NK-92 treated with Interleukin-12 subunit alpha and Interleukin-12 subunit beta, amount 100 ng/mL, for 24 hours (cell line): ENCODE measurements at regions not wholly inside any gene's neighbourhood (a gene's known extent, or its start where the extent isn't known, plus 50 kb on each side); places are given as distances from the start of the nearest gene placed in this dataset.
"Not testable (repeated sequence)": the region's sequence is repeated elsewhere in the genome, so short reads cannot be mapped to it uniquely, and the experiment has no call there.

ENCODE experiments used
- DNase-seq: peaks from one replicate; lab custom pipeline; 2025; lab: John Stamatoyannopoulos, UW

- DNase-seq: no peak
Observed at GRCh38 chr1:70490153-70490552, 79.1 kb downstream of the CTH start.

- no peak for DNase-seq
Observed at GRCh38 chr1:70495370-70495769, 84.3 kb downstream of the CTH start.

GRCh38 chr1:70496181-70496580 lies 85.1 kb downstream of the CTH start:
- no peak for DNase-seq

- no peak for DNase-seq
Observed at GRCh38 chr1:70497152-70497551, 86.1 kb downstream of the CTH start.

- no peak for DNase-seq
Observed at GRCh38 chr1:70498666-70499065, 87.6 kb downstream of the CTH start.

GRCh38 chr1:70499695-70500094 lies 88.6 kb downstream of the CTH start:
- peak; percentile 13 for DNase-seq

GRCh38 chr1:70503358-70503757 lies 92.3 kb downstream of the CTH start:
- DNase-seq: no peak

GRCh38 chr1:70504176-70504820 lies 93.2 kb downstream of the CTH start:
- no peak for DNase-seq

- DNase-seq: no peak
Observed at GRCh38 chr1:70504821-70505193, 93.7 kb downstream of the CTH start.

GRCh38 chr1:70507991-70508390 lies 96.9 kb downstream of the CTH start:
- DNase-seq: not testable (repeated sequence)

GRCh38 chr1:70509996-70510876 lies 99.2 kb downstream of the CTH start:
- DNase-seq: no peak

GRCh38 chr1:70517444-70517843 lies 106.4 kb downstream of the CTH start:
- DNase-seq: no peak

GRCh38 chr1:70518106-70518505 lies 107.0 kb downstream of the CTH start:
- DNase-seq: no peak

- peak; percentile 27 for DNase-seq
Observed at GRCh38 chr1:70528590-70529333, 117.7 kb downstream of the CTH start.

- DNase-seq: no peak
Observed at GRCh38 chr1:70536708-70537366, 125.8 kb downstream of the CTH start.

- DNase-seq: no peak
Observed at GRCh38 chr1:70537788-70538187, 126.7 kb downstream of the CTH start.

GRCh38 chr1:70542030-70542429 lies 131.0 kb downstream of the CTH start:
- DNase-seq: no peak

- DNase-seq: no peak
Observed at GRCh38 chr1:70542856-70543255, 131.8 kb downstream of the CTH start.

GRCh38 chr1:70546726-70547125 lies 135.7 kb downstream of the CTH start:
- no peak for DNase-seq

GRCh38 chr1:70552662-70553566 lies 141.8 kb downstream of the CTH start:
- DNase-seq: no peak

GRCh38 chr1:70553567-70553956 lies 142.5 kb downstream of the CTH start:
- no peak for DNase-seq
